ENCODE measurements at regions not wholly inside any gene's neighbourhood (a gene's known extent, or its start where the extent isn't known, plus 50 kb on each side); places are given as distances from the start of the nearest gene placed in this dataset.

- DNase-seq (ENCODE audit: low spot score) = no peak
Measured at GRCh38 chr17:34874478-34874877, 86.8 kb downstream of the CCT6B start.

- DNase-seq (ENCODE audit: low spot score) = no peak
Measured at GRCh38 chr17:34872640-34873039, 88.6 kb downstream of the CCT6B start.

GRCh38 chr17:34869641-34870040, 91.6 kb downstream of the CCT6B start:
- DNase-seq (ENCODE audit: low spot score) = no peak

DNA sequence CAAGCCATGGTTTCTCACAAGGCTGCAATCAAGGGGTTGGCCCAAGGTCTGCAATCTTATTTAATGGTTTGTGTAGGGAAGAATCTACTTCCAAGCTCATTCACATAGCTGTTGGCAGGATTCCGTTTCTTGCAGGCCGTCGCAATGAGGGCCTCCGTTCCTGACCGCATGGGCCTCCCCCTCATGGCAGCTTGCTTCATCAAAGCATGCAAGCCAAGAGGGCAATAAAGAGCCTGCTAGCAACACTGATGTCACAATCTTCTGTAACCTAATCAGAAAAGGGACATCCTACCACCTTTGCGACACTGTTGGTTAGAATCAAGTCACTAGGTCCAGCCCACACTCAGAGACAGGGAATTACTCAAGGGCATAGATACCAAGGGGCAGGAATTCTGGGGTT, 95.5 kb downstream of the CCT6B start:
- DNase-seq (ENCODE audit: low spot score) = no peak

DNA sequence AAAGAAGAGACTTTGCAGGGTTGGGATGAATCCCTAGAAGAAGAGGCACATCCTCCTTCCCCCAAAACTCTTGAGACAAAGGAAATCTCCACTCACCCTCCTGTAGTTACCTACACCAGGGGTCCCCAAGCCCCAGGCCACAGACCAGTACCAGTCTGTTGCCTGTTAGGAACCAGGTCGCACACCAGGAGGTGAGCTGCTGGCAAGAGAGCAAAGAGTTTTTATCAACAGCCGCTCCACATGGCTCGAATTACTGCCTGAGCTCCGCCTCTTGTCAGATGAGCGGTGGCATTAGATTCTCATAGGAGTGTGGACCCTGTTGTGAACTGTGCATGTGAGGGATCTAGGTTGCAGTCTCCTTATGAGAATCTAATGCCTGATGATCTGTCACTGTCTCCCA, 98.9 kb downstream of the CCT6B start:
- no peak for DNase-seq (ENCODE audit: low spot score)

DNA sequence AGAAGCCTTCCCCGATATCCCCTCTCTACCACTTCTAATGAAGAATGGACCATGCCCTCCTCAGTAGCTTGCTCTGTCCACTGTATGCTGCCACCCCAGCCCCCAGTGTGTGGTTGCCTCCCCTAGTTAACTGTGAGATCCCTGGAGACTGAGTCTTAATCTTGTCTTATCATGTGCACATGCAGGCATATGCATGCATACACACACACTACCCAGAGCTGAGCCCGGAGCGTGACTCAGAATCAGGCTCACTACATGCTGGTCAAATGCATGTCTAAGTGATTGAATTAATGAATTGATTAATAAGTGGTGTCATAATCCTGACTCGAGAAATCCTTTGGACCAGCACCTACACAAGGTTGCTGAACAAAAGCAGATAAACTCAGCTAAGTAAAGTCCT, 99.4 kb downstream of the CCT6B start:
- no peak for DNase-seq (ENCODE audit: low spot score)

GRCh38 chr17:34859652-34860051, 101.6 kb downstream of the CCT6B start:
- DNase-seq (ENCODE audit: low spot score) = no peak

GRCh38 chr17:34858591-34859565, 102.4 kb downstream of the CCT6B start:
- DNase-seq (ENCODE audit: low spot score) = no peak

DNA sequence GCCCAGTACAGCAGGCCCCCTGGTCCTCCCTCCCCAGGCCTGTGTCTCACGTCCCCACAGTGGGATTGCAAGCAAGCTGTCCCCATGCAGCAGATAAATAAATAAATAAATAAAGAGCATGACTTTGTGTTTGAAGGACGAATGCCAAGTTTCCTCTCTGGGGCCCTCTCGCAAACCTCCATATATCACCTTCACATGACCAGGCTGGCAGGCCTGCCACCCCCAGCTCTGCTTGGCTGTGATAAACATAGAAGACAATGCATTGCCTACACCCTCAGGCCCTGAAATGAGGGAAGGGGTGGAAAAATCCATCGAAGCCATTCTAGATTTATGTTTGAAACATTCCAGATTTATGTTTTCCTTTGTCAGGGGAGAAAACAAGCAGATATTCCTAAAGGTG, 107.3 kb downstream of the CCT6B start:
- DNase-seq (ENCODE audit: low spot score) = no peak

DNA sequence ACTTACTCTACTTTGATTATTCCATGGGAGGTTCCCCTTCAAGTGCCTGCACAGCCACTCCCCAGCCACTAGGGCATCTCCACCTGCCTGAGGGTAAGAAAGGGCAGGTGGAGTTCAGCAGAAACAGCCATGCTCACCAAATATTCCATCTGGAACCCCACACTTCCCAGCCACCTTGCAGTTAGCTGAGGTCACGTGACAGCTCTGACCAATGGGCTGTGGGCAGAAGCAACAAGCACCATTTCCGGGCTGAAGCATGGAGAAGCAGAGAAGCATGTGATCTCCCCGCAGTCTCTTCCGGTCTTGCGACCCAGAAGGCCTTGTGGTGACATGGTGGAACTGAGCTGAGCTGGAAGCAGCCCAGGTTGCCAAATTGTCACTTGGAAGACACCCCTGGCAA, 108.6 kb downstream of the CCT6B start:
- no peak for DNase-seq (ENCODE audit: low spot score)

GRCh38 chr17:34851961-34852540, 109.2 kb downstream of the CCT6B start:
- no peak for DNase-seq (ENCODE audit: low spot score)

DNA sequence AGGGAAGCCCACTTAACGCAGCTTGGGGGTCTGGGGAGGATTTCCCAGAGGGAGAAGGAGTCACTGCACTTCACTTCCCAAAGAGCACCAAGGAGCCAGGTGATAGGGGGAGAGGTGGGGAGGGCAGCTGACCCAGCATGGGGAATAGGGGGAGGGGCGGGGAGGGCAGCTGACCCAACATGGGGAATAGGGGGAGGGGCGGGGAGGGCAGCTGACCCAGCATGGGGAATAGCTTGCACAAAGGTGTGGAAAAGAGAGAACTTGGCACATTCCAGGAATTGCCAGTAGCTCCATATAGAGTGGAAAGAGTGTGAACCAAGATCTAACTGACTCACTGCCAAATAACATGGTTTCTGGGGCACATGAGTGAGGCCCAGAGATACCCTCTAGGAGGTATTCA, 110.3 kb downstream of the CCT6B start:
- no peak for DNase-seq (ENCODE audit: low spot score)

DNA sequence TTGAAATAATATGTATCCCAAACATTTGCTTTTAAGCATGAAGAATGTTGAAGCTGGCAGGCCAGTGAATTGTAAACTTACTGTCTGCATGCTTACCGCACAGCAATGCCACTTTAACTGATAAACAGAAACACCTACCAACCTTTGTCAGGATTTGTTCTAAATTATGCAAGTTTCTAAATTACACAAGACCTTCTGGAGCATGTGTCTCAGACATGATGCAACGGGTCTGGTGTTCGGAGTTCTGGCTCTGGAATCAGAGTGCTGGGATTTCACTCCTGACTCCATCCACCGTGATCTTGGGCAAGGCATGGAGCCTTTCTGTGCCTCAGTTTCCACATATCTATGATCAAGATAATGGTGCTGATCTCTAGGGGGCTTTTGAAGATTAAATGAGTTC, 111.2 kb downstream of the CCT6B start:
- no peak for DNase-seq (ENCODE audit: low spot score)

DNA sequence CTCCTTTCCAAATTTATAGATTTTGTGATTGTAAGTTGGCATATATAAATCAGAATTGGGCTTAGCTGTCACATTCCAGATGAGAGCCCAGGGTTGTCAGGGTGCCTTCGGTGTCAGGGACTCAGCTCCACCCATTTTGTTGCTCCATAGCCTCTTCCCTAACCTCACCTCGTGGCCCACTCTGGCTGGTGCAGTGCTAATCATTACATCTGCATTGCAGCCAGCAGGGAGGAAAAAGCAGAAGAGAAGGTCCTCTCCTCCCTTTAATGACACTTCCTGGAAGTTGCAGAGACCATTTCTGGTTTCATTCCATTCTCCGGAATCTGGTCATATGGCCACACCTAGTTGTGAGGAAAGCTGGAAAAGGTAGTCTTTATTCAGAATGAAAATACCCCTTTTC, 113.3 kb downstream of the CCT6B start:
- no peak for DNase-seq (ENCODE audit: low spot score)

- no peak for DNase-seq (ENCODE audit: low spot score)
Measured at GRCh38 chr17:34845296-34845695, 116.0 kb downstream of the CCT6B start.

- no peak for DNase-seq (ENCODE audit: low spot score)
Measured at GRCh38 chr17:34843682-34844081, 117.6 kb downstream of the CCT6B start.

- DNase-seq (ENCODE audit: low spot score) = no peak
Measured at GRCh38 chr17:34842235-34842634, 119.0 kb downstream of the CCT6B start.

DNA sequence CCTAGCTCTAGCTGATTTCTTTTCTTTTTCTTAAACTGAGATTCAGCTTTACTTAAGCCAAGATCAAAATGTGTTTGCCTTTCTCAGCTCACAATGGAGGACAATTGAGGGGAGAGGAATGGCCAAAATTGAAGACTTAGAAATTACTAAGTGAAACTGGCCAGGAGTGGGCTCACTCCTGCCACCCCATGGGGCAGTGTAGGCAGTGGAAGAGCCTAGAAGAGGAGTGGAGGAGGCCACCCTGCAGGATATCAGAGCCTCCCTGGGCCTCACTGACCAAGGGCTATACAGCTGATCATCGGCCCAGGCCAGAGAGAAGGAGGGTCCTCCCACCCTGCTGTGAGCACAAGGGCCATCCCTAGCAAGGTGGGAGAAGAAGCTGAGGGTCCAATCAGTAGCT, 119.8 kb downstream of the CCT6B start:
- DNase-seq (ENCODE audit: low spot score) = no peak

DNA sequence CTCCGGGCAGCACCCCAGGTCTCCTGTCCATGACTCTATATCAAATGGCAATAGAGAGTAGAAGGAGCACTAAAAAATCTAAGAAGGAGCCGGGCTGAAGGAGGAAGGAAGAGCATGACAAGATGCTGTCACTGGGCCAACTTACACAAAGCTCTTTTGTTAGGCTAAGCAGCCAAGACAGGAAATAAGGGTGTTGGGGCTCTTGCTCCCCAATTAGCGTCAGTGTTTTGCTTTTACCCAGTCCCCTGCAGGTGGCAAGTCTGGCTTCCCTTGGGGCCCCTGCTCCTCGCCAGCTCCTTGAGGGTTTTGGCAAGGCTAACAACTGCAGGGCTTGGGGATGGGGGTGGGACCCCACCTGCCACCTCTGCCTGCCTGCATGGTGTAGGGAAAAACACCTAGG, 120.5 kb downstream of the CCT6B start:
- DNase-seq (ENCODE audit: low spot score) = no peak

GRCh38 chr17:34837876-34838478, 123.3 kb downstream of the CCT6B start:
- DNase-seq (ENCODE audit: low spot score) = no peak

DNA sequence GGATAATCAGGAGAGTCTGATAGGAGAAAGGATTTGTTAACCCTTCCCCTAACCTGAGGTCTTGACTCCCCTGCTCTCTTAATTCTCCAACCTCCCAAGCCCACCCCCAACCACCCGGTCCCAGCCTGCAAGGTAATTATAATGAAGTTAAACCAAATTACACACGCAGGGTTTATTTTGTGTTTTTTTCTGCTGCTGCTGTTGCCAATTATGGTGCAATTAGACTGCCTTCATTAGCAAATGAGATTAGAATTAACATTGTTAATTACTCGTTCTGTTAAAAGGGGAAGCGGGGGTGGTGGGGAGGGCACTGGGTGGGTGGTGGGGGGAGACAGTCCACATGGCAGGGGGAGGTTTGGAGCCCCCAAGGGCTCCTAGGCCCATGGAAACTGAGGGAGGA, 128.9 kb downstream of the CCT6B start:
- no peak for DNase-seq (ENCODE audit: low spot score)

DNA sequence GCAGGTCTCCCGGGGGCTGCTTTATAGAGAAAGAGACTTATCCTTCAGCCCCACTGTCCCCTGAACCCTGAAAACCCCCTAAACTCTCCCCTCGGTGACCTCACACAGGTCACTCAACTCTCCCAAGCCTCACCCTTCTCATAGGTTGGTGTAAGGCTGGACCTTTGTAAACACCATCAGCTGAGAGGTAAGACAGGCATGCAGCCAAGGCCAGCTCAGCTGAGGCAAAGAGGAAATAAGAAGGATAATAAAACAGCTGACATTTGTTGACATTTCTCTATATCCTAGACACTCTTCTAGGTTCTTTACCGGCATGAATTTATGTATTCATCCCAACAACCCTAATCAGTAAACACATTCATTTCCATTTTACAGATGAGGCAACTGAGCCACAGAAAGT, 134.3 kb downstream of the CCT6B start:
- no peak for DNase-seq (ENCODE audit: low spot score)

GRCh38 chr17:34826332-34826731, 134.9 kb downstream of the CCT6B start:
- peak; percentile 73 for DNase-seq (ENCODE audit: low spot score)

Measured in ecto neural progenitor cell (in vitro differentiated cells).